ENCODE measurements at regions not wholly inside any gene's neighbourhood (a gene's known extent, or its start where the extent isn't known, plus 50 kb on each side); places are given as distances from the start of the nearest gene placed in this dataset.
"Not testable (repeated sequence)": the region's sequence is repeated elsewhere in the genome, so short reads cannot be mapped to it uniquely, and the experiment has no call there.

DNA sequence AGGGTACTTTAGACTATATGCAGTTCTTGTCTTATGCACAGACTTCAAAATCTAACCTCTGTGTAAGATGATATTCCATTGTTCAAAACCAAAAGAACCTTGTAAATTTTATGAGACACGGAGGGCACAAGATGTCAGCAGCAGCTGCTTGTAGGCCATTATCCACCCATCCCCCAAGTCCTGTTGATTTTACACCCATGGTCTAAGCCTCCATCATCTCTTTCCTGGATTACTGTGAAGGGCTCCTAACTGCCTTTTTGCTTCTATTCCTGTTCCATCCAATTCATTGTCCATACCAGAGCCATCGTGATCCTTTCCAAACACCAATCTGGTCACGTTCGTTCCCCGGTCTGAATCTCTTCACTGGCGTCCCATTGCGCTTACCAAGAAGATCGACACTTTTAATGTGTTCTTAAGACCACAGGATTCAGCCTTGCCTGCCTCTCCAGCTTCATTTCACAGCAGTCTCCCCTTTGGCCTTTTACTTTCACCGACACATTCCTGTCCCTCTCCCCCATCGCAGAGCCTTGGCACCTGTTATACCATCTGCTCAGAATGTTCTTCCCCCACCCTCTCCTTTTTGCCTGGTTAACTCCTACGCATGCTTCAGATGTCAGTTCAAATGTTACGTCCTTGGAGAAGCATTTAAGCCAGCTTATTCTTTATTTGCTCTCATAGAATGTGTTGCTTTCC lies 107.3 kb upstream of the POU3F1 start:
- H3K27me3 Mint-ChIP-seq, result peaks cover 27% of the 10 kb centered on the region
- ChIA-PET POLR2A (no interaction called here), CTCF (no interaction called here)
- intact Hi-C loops (cut with micrococcal nuclease), result no loop called here
- DNase-seq (no peak), ATAC-seq (no peak)
- no peak overlapping the region for H3K4me3 Mint-ChIP-seq
- no peaks in the 10 kb centered on the region for H3K4me1 Mint-ChIP-seq (ENCODE audit: low read depth)
- peaks cover 1% of the 10 kb centered on the region for H3K9me3 Mint-ChIP-seq
- H3K36me3 Mint-ChIP-seq (ENCODE audit: low read depth), result no peaks in the 10 kb centered on the region
- H3K27ac Mint-ChIP-seq, result no peak overlapping the region
- TF ChIP-seq, protein P1, sequence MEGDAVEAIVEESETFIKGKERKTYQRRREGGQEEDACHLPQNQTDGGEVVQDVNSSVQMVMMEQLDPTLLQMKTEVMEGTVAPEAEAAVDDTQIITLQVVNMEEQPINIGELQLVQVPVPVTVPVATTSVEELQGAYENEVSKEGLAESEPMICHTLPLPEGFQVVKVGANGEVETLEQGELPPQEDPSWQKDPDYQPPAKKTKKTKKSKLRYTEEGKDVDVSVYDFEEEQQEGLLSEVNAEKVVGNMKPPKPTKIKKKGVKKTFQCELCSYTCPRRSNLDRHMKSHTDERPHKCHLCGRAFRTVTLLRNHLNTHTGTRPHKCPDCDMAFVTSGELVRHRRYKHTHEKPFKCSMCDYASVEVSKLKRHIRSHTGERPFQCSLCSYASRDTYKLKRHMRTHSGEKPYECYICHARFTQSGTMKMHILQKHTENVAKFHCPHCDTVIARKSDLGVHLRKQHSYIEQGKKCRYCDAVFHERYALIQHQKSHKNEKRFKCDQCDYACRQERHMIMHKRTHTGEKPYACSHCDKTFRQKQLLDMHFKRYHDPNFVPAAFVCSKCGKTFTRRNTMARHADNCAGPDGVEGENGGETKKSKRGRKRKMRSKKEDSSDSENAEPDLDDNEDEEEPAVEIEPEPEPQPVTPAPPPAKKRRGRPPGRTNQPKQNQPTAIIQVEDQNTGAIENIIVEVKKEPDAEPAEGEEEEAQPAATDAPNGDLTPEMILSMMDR (IDR thresholded peaks at IDR 0.05), result no peak

DNA sequence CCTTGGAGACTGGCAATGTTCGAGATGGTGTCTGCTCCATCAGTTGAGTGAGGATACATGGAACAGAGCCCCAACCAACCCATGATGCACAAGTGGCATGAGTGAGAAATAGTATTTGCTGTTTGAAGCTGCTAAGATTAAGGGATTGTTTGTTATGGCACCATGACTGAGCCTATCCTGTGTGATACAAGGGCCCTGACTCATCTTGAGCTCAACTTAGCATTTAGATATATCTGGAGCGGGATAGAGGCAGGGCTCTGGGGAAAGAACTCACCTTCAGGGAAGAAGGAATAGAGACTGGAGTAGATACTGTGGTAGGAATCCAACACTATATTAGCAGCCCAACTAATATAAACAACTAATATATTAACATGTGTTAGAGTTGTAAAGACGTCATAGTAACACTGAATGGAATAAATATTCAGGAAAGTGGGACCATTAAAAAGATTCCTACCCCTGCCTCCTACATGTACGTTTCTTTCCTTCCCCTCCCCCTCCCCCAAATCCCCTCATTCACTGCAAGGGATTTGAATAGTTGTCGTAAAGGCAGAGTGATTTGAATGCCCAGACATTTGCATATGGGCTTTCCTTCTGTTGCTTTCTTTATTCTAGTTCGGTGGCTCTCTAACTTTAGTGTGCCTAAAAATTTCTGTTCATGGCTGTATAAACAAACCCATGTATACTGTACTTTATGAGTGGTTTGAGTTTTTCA lies 106.6 kb upstream of the POU3F1 start:
- H3K4me3 Mint-ChIP-seq, result no peak overlapping the region
- ATAC-seq, result no peak
- DNase-seq, result no peak
- peaks cover 1% of the 10 kb centered on the region for H3K9me3 Mint-ChIP-seq
- ChIA-PET POLR2A (no interaction called here), CTCF (no interaction called here)
- H3K27ac Mint-ChIP-seq, result no peak overlapping the region
- intact Hi-C loops (cut with micrococcal nuclease), result no loop called here
- peaks cover 25% of the 10 kb centered on the region for H3K27me3 Mint-ChIP-seq
- TF ChIP-seq, protein P1 (IDR thresholded peaks at IDR 0.05), result no peak
- no peaks in the 10 kb centered on the region for H3K36me3 Mint-ChIP-seq (ENCODE audit: low read depth)
- H3K4me1 Mint-ChIP-seq (ENCODE audit: low read depth), result no peaks in the 10 kb centered on the region

DNA sequence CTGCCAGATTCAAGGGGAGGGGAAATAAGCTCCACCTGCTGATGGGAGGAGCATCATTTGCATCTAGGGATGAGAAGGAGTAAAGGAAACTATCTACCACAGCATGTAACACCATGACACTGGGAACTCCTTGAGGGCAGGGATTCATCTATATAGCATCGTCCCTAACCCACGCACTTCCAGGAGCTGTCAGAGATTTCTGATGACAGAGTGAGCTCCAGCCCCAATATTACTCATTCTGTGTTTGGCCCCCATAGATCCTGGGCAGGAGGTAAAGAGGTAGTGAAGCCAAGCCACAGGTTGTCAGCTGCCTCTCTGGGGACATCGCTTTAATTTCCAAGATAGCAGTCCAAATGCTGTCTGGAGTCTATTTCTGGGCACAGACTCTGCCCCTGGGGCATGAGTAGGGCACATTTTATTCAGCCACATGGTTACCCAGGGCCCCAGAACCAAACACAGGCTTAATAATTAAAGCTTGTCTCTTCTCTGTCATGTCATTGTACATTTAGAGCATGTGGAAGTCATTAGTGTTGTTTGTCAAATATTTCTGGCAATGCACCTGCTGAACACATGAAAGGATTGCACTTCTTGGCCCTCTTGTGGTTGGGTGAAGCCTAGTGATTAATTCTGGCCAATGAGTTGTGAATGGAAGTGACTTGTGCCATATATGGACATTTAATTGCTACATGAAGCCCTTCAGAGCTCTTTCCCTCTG lies 105.9 kb upstream of the POU3F1 start:
- H3K4me1 Mint-ChIP-seq (ENCODE audit: low read depth), result no peaks in the 10 kb centered on the region
- DNase-seq, result no peak
- TF ChIP-seq, protein P1 (IDR thresholded peaks at IDR 0.05), result no peak
- intact Hi-C loops (cut with micrococcal nuclease), result no loop called here
- POLR2A ChIA-PET, result no interaction called here
- no peak overlapping the region for H3K27ac Mint-ChIP-seq
- H3K9me3 Mint-ChIP-seq, result peaks cover 1% of the 10 kb centered on the region
- CTCF ChIA-PET, result interaction anchor here (1.3 to 1.5 kb wide), 2 partner anchors 9 to 100 kb away, joined by 3 read pairs; no protein-coding TSS in a partner anchor
- H3K4me3 Mint-ChIP-seq, result no peak overlapping the region
- ATAC-seq, result no peak
- H3K36me3 Mint-ChIP-seq (ENCODE audit: low read depth), result no peaks in the 10 kb centered on the region
- peaks cover 21% of the 10 kb centered on the region for H3K27me3 Mint-ChIP-seq

DNA sequence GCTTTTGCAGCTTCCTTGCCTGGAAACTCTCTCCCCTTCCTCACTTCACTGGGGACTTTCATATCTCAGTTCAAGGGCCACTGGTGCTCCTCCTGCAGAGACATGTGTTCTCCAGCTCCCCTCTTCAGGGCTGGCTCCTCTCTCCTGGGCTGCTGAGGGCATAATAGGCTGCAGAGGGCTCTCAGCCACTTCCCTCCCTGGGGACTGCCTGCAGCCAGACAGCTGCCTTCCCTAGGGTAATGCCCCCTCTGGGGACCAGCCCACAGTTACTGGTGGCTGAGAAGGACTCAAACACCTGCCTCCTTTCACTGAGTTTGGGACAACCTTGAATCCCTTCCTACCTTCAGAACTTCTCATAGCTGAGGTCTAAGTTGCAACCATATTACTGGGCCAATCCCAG lies 104.8 kb upstream of the POU3F1 start:
- intact Hi-C loops (cut with micrococcal nuclease), result no loop called here
- Mint-ChIP-seq H3K27ac (no peak overlapping the region), H3K9me3 (peaks cover 1% of the 10 kb centered on the region), H3K36me3 (ENCODE audit: low read depth) (no peaks in the 10 kb centered on the region), H3K4me1 (ENCODE audit: low read depth) (no peaks in the 10 kb centered on the region), H3K4me3 (no peak overlapping the region), H3K27me3 (peaks cover 17% of the 10 kb centered on the region)
- ChIA-PET CTCF (interaction anchor here (1.3 to 1.5 kb wide), 2 partner anchors 11 to 98 kb away, joined by 3 read pairs; no protein-coding TSS in a partner anchor), POLR2A (no interaction called here)
- no peak for ATAC-seq
- TF ChIP-seq, protein P1 (IDR thresholded peaks at IDR 0.05), result no peak
- DNase-seq, result no peak

DNA sequence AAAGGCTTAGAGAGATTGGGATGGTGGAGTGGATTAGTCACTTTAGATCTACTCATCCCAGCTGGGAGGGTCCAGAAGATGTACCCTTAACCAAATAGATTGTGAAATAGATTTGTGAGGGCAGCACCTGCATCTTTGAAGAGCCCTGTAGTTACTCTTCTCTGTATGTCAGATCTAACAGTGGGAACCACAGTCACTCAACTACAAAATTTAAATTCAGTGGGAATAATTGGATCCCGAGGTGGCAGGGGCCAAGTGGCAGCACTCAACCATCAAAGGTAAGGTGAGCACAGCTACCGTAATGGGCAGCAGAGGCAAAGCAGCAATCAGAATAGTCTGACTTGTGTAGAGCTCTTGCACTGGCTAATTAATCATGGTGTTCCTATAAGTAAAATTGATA lies 99.5 kb upstream of the POU3F1 start:
- CTCF ChIA-PET; POLR2A ChIA-PET; ATAC-seq; H3K27ac Mint-ChIP-seq; H3K4me3 Mint-ChIP-seq; H3K4me1 Mint-ChIP-seq (ENCODE audit: low read depth); H3K9me3 Mint-ChIP-seq; DNase-seq; H3K36me3 Mint-ChIP-seq (ENCODE audit: low read depth); intact Hi-C loops (cut with micrococcal nuclease): not testable (repeated sequence)
- H3K27me3 Mint-ChIP-seq, result peaks cover 18% of the 10 kb centered on the region

Data from activated CD8-positive, alpha-beta T cell treated with anti-CD3 and anti-CD28 coated beads for 36 hours (primary cell).